ENCODE measurements at regions not wholly inside any gene's neighbourhood (a gene's known extent, or its start where the extent isn't known, plus 50 kb on each side); places are given as distances from the start of the nearest gene placed in this dataset.
A peak's percentile ranks its signal among the peaks of the same experiment; 100 is the strongest.
"Not testable (repeated sequence)": the region's sequence is repeated elsewhere in the genome, so short reads cannot be mapped to it uniquely, and the experiment has no call there.

- in situ Hi-C loops (cut with HindIII; ENCODE audit: low sequenced_read_pairs) = no loop called here
- no peak for TF ChIP-seq CTCF (IDR thresholded peaks at IDR 0.05; ENCODE audit: low read depth, low read length, missing control alignments)
- no peak overlapping the region for H3K4me3 ChIP-seq (ENCODE audit: low read depth, low read length)
- DNase-seq (ENCODE audit: low read depth) = peak; percentile 31
Measured at GRCh38 chr1:100597061-100597741, 59.3 kb downstream of the GPR88 start.

DNA sequence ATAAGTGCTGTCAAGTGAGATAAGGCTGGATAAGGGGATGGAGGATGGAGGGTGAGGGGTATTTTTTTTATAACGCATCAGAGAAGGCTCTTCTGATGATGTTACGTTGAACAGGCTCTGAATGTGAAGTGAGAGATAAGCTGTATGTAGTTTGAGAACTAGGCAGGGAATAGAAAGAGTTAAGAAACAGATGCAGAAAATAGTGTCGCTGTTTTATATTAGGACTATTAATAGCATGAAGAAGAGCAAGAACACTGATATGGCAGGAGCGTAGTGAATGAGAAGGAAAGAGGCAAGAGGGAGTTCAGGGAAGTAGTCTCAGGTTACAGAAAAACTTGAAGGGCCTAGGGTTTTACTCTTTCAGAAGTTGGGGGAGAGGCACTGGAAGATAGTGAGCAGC is 59.8 kb downstream of the GPR88 start:
- DNase-seq (ENCODE audit: low read depth) = no peak
- in situ Hi-C loops (cut with HindIII; ENCODE audit: low sequenced_read_pairs) = no loop called here
- no peak for TF ChIP-seq CTCF (IDR thresholded peaks at IDR 0.05; ENCODE audit: low read depth, low read length, missing control alignments)
- H3K4me3 ChIP-seq (ENCODE audit: low read depth, low read length) = no peak overlapping the region

DNA sequence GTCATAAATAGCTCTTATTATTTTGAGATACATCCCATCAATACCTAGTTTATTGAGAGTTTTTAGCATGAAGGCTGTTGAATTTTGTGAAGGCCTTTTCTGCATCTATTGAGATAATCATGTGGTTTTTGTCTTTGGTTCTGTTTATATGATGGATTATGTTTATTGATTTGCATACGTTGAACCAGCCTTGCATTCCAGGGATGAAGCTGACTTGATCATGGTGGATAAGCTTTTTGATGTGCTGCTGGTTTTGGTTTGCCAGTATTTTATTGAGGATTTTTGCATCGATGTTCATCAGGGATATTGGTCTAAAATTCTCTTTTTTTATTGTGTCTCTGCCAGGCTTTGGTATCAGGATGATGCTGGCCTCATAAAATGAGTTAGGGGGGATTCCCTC is 62.4 kb downstream of the GPR88 start:
- in situ Hi-C loops (cut with HindIII; ENCODE audit: low sequenced_read_pairs); H3K4me3 ChIP-seq (ENCODE audit: low read depth, low read length); DNase-seq (ENCODE audit: low read depth): not testable (repeated sequence)

DNA sequence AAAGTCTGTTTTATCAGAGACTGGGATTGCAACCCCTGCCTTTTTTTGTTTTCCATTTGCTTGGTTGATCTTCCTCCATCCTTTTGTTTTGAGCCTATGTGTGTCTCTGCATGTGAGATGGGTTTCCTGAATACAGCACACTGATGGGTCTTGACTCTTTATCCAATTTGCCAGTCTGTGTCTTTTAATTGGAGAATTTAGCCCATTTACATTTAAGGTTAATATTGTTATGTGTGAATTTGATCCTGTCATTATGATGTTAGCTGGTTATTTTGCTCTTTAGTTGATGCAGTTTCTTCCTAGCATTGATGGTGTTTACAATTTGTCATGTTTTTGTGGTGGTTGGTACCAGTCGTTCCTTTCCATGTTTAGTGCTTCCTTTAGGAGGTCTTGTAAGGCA is 64.1 kb downstream of the GPR88 start:
- DNase-seq (ENCODE audit: low read depth); in situ Hi-C loops (cut with HindIII; ENCODE audit: low sequenced_read_pairs); H3K4me3 ChIP-seq (ENCODE audit: low read depth, low read length): not testable (repeated sequence)

GRCh38 chr1:100604372-100604771 is 66.4 kb downstream of the GPR88 start:
- in situ Hi-C loops (cut with HindIII; ENCODE audit: low sequenced_read_pairs) = no loop called here
- no peak for DNase-seq (ENCODE audit: low read depth)
- no peak overlapping the region for H3K4me3 ChIP-seq (ENCODE audit: low read depth, low read length)
- no peak for TF ChIP-seq CTCF (IDR thresholded peaks at IDR 0.05; ENCODE audit: low read depth, low read length, missing control alignments)

GRCh38 chr1:100606438-100606837 is 68.5 kb downstream of the GPR88 start:
- in situ Hi-C loops (cut with HindIII; ENCODE audit: low sequenced_read_pairs) = no loop called here
- H3K4me3 ChIP-seq (ENCODE audit: low read depth, low read length) = no peak overlapping the region
- no peak for DNase-seq (ENCODE audit: low read depth)
- TF ChIP-seq CTCF (IDR thresholded peaks at IDR 0.05; ENCODE audit: low read depth, low read length, missing control alignments) = peak; percentile 82

GRCh38 chr1:100607628-100608240 is 69.8 kb downstream of the GPR88 start:
- no peak overlapping the region for H3K4me3 ChIP-seq (ENCODE audit: low read depth, low read length)
- TF ChIP-seq CTCF (IDR thresholded peaks at IDR 0.05; ENCODE audit: low read depth, low read length, missing control alignments) = no peak
- DNase-seq (ENCODE audit: low read depth) = no peak
- in situ Hi-C loops (cut with HindIII; ENCODE audit: low sequenced_read_pairs) = no loop called here
